ENCODE measurements at regions not wholly inside any gene's neighbourhood (a gene's known extent, or its start where the extent isn't known, plus 50 kb on each side); places are given as distances from the start of the nearest gene placed in this dataset.

- no peak for TF ChIP-seq CTCF (IDR thresholded peaks at IDR 0.05)
- Mint-ChIP-seq H3K4me1 (ENCODE audit: unreplicated experiment) (peaks cover 15% of the 10 kb centered on the region), H3K27me3 (ENCODE audit: unreplicated experiment) (no peaks in the 10 kb centered on the region), H3K4me3 (ENCODE audit: unreplicated experiment) (no peak overlapping the region), H3K9me3 (ENCODE audit: unreplicated experiment) (no peaks in the 10 kb centered on the region), H3K36me3 (ENCODE audit: unreplicated experiment) (no peaks in the 10 kb centered on the region), H3K27ac (ENCODE audit: unreplicated experiment) (peak overlapping the region; percentile 24)
- no peak for DNase-seq (ENCODE audit: extremely low spot score, unreplicated experiment)
These were observed 137.5 kb upstream of the TUT7 start for GRCh38 chr9:86491468-86492266.

DNA sequence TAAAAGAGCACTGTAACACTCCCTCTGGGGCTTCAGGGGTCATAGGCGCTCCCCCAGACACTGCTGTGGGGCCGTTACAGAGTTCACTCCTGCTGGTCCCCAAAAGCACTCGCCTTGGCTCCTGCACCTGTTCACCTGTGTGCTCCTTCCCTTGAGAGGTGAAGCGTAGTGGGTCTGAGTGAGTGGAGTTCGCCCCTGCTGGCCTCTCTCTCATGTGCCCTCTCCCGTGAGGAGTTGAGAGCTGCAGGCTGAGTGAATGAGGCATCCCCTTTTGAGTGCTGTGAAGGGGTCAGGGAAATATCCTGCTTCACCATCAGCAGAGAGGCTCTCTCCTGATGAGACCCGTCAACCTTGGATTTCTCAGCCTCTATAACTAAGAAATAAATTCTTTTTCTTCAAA, 134.6 kb upstream of the TUT7 start:
- Mint-ChIP-seq H3K27me3 (ENCODE audit: unreplicated experiment) (no peaks in the 10 kb centered on the region), H3K9me3 (ENCODE audit: unreplicated experiment) (no peaks in the 10 kb centered on the region), H3K36me3 (ENCODE audit: unreplicated experiment) (no peaks in the 10 kb centered on the region), H3K4me3 (ENCODE audit: unreplicated experiment) (no peak overlapping the region), H3K27ac (ENCODE audit: unreplicated experiment) (no peak overlapping the region), H3K4me1 (ENCODE audit: unreplicated experiment) (peaks cover 27% of the 10 kb centered on the region)
- no peak for TF ChIP-seq CTCF (IDR thresholded peaks at IDR 0.05)
- DNase-seq (ENCODE audit: extremely low spot score, unreplicated experiment), result no peak

DNA sequence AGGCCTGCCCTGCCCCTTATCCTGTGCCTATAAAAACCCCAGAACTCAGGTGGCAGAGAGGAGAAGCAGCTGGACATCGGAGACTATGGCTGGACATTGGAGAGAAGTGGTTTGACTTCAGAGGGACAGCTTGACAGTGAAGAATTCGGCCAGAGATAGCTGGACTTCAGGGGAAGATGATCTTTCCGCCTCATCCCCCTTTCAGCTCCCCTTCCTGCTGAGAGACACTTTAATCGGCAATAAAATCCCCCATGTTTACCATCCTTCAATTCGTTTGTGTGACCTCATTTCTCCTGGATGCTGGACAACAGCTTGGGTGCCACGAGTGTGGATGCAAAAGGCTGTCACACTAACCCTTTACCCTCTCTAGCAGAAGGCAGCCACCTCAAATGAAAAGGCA, 134.1 kb upstream of the TUT7 start:
- Mint-ChIP-seq H3K27ac (ENCODE audit: unreplicated experiment) (no peak overlapping the region), H3K36me3 (ENCODE audit: unreplicated experiment) (no peaks in the 10 kb centered on the region), H3K9me3 (ENCODE audit: unreplicated experiment) (no peaks in the 10 kb centered on the region), H3K27me3 (ENCODE audit: unreplicated experiment) (no peaks in the 10 kb centered on the region), H3K4me1 (ENCODE audit: unreplicated experiment) (peaks cover 29% of the 10 kb centered on the region), H3K4me3 (ENCODE audit: unreplicated experiment) (no peak overlapping the region)
- no peak for TF ChIP-seq CTCF (IDR thresholded peaks at IDR 0.05)
- no peak for DNase-seq (ENCODE audit: extremely low spot score, unreplicated experiment)

DNA sequence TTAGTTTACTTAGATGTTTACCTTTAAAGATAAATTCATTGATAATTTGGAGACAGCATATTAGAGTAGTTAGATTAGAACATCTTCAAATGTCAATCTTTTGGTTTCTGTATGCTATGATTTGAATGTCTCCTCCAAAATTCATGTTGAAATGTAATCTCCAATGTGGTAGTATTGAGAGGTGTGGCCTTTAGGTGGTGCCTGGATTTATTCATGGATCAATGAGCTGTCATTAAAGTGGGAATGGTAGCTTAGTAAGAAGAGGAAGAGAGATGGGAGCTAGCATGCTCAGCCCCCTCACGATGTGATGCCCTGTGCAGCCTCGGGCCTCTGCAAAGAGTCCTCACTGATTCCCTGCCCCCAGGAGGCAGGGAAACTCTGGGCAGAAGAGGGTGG, 133.6 kb upstream of the TUT7 start:
- peak overlapping the region; percentile 12 for H3K27ac Mint-ChIP-seq (ENCODE audit: unreplicated experiment)
- peaks cover 29% of the 10 kb centered on the region for H3K4me1 Mint-ChIP-seq (ENCODE audit: unreplicated experiment)
- no peaks in the 10 kb centered on the region for H3K36me3 Mint-ChIP-seq (ENCODE audit: unreplicated experiment)
- H3K9me3 Mint-ChIP-seq (ENCODE audit: unreplicated experiment), result no peaks in the 10 kb centered on the region
- DNase-seq (ENCODE audit: extremely low spot score, unreplicated experiment), result no peak
- H3K27me3 Mint-ChIP-seq (ENCODE audit: unreplicated experiment), result no peaks in the 10 kb centered on the region
- no peak overlapping the region for H3K4me3 Mint-ChIP-seq (ENCODE audit: unreplicated experiment)
- TF ChIP-seq CTCF (IDR thresholded peaks at IDR 0.05), result no peak

- H3K27ac Mint-ChIP-seq (ENCODE audit: unreplicated experiment), result no peak overlapping the region
These were observed 133.0 kb upstream of the TUT7 start for GRCh38 chr9:86486891-86487837.

More at GRCh38 chr9:86486891-86487837, 133.0 kb upstream of the TUT7 start:
- H3K9me3 Mint-ChIP-seq (ENCODE audit: unreplicated experiment), result no peaks in the 10 kb centered on the region
- no peaks in the 10 kb centered on the region for H3K27me3 Mint-ChIP-seq (ENCODE audit: unreplicated experiment)
- peak; percentile 77 for TF ChIP-seq CTCF (IDR thresholded peaks at IDR 0.05)
- H3K4me1 Mint-ChIP-seq (ENCODE audit: unreplicated experiment), result peaks cover 28% of the 10 kb centered on the region
- DNase-seq (ENCODE audit: extremely low spot score, unreplicated experiment), result no peak
- no peak overlapping the region for H3K4me3 Mint-ChIP-seq (ENCODE audit: unreplicated experiment)
- H3K36me3 Mint-ChIP-seq (ENCODE audit: unreplicated experiment), result no peaks in the 10 kb centered on the region

All from osteocyte (in vitro differentiated cells).